ENCODE measurements at regions not wholly inside any gene's neighbourhood (a gene's known extent, or its start where the extent isn't known, plus 50 kb on each side); places are given as distances from the start of the nearest gene placed in this dataset.

GRCh38 chr4:178080312-178080711, 638.1 kb upstream of the AGA start:
- TF ChIP-seq CTCF (IDR thresholded peaks at IDR 0.05) (no peak), POLR2A (IDR thresholded peaks at IDR 0.05) (no peak)
